Liver (tissue), 8 donors: ENCODE measurements at regions not wholly inside any gene's neighbourhood (a gene's known extent, or its start where the extent isn't known, plus 50 kb on each side); places are given as distances from the start of the nearest gene placed in this dataset.

Experiments
- DNase-seq: peaks from one replicate; pipeline ENCODE4 v3.0.0-alpha.2; 2017; ENCODE audit warnings: low spot score
- H3K27ac ChIP-seq, 2 donors: one replicate each; pipeline ENCODE4 v1.7.0; 2013; ENCODE audit warnings: inconsistent platforms in 2 of 2, low read length in 2 of 2, control low read depth in 1 of 2, low read depth in 1 of 2, mild to moderate bottlenecking in 1 of 2
- H3K27me3 ChIP-seq, 4 donors: one replicate each; pipeline versions ENCODE4 v1.6.1 to v1.7.0; 2013; ENCODE audit warnings: low read length in 3 of 4, inconsistent platforms in 1 of 4, mild to moderate bottlenecking in 1 of 4, moderate library complexity in 1 of 4; ENCODE audit not compliant: control insufficient read depth in 4 of 4, insufficient read depth in 4 of 4
- H3K36me3 ChIP-seq, 4 donors: one replicate each; pipeline versions ENCODE4 v1.6.1 to v1.7.0; 2013; ENCODE audit warnings: low read length in 3 of 4, mild to moderate bottlenecking in 3 of 4, low read depth in 1 of 4, moderate library complexity in 1 of 4; ENCODE audit not compliant: control insufficient read depth in 4 of 4, insufficient read depth in 3 of 4
- H3K4me1 ChIP-seq, 4 donors: one replicate each; pipeline versions ENCODE4 v1.6.1 to v1.7.0; 2013; ENCODE audit warnings: low read length in 3 of 4, mild to moderate bottlenecking in 3 of 4, moderate library complexity in 1 of 4; ENCODE audit not compliant: control insufficient read depth in 4 of 4, insufficient read depth in 4 of 4
- H3K4me3 ChIP-seq, 3 donors: one replicate each; pipeline versions ENCODE4 v1.6.1 to v1.7.0; 2013; ENCODE audit warnings: low read length in 3 of 3, control low read depth in 1 of 3, low read depth in 1 of 3, mild to moderate bottlenecking in 1 of 3
- H3K9ac ChIP-seq, 2 donors: one replicate each; pipeline ENCODE4 v1.7.0; 2013; ENCODE audit warnings: low read length in 2 of 2, mild to moderate bottlenecking in 2 of 2, moderate library complexity in 2 of 2, control low read depth in 1 of 2, low read depth in 1 of 2
- H3K9me3 ChIP-seq, 4 donors: one replicate each; pipeline versions ENCODE4 v1.6.1 to v1.7.0; 2013; ENCODE audit warnings: low read length in 3 of 4; ENCODE audit not compliant: control insufficient read depth in 4 of 4
- ATF3 ChIP-seq: IDR thresholded peaks from 2 replicates; pipeline ENCODE4 v1.6.1; 2016; ENCODE audit warnings: antibody characterized with exemption
- FOXA2 ChIP-seq: IDR thresholded peaks from 2 replicates; pipeline ENCODE4 v1.6.1; 2016; ENCODE audit warnings: antibody characterized with exemption
- HNF4A ChIP-seq, 2 donors: conservative IDR thresholded peaks; 2 replicates each; pipeline ENCODE4 v1.6.1; 2016; ENCODE audit warnings: antibody characterized with exemption in 2 of 2, mild to moderate bottlenecking in 2 of 2
- HNF4G ChIP-seq: IDR thresholded peaks from 2 replicates; pipeline ENCODE4 v1.6.1; 2016; ENCODE audit warnings: antibody characterized with exemption
- JUND ChIP-seq, 2 donors: IDR thresholded peaks; 2 replicates each; pipeline ENCODE4 v1.6.1; 2016; ENCODE audit warnings: antibody characterized with exemption in 2 of 2
- NR2F2 ChIP-seq: IDR thresholded peaks from 2 replicates; pipeline ENCODE4 v1.6.1; 2016; ENCODE audit warnings: antibody characterized with exemption
- RAD21 ChIP-seq, 2 donors: IDR thresholded peaks; 2 replicates each; pipeline ENCODE4 v1.6.1; 2016; ENCODE audit warnings: antibody characterized with exemption in 2 of 2, mild to moderate bottlenecking in 2 of 2
- YY1 ChIP-seq: IDR thresholded peaks from 2 replicates; pipeline ENCODE4 v1.6.1; 2016; ENCODE audit warnings: antibody characterized with exemption, mild to moderate bottlenecking
- ZBTB33 ChIP-seq: IDR thresholded peaks from 2 replicates; pipeline ENCODE4 v1.6.1; 2016; ENCODE audit warnings: antibody characterized with exemption
- WGBS: extraction: QIAGEN DNeasy Blood & Tissue Kit; methylation state at CpG from one replicate; pipeline ENCODE4 v1.1.7; 2013; 5-methylcytosine and 5-hydroxymethylcytosine counted together
- TF ChIP-seq, protein P1 (sequence below): fragments of 150-350 bp; IDR thresholded peaks from 2 replicates; pipeline ENCODE4 v1.5.1; 2017; ENCODE audit warnings: improper control_type of control experiment, low read depth, low read length; ENCODE audit not compliant: missing input control
- TF ChIP-seq, protein P2 (sequence below): IDR thresholded peaks from 2 replicates; pipeline ENCODE4 v1.6.1; 2016; ENCODE audit warnings: antibody characterized with exemption, mild to moderate bottlenecking
- donor health status: healthy.
- donor health status: healthy.
- donor health status: healthy.
- donor health status: healthy.
- donor health status: healthy.

- DNase-seq, result no peak
- TF ChIP-seq, protein P1, sequence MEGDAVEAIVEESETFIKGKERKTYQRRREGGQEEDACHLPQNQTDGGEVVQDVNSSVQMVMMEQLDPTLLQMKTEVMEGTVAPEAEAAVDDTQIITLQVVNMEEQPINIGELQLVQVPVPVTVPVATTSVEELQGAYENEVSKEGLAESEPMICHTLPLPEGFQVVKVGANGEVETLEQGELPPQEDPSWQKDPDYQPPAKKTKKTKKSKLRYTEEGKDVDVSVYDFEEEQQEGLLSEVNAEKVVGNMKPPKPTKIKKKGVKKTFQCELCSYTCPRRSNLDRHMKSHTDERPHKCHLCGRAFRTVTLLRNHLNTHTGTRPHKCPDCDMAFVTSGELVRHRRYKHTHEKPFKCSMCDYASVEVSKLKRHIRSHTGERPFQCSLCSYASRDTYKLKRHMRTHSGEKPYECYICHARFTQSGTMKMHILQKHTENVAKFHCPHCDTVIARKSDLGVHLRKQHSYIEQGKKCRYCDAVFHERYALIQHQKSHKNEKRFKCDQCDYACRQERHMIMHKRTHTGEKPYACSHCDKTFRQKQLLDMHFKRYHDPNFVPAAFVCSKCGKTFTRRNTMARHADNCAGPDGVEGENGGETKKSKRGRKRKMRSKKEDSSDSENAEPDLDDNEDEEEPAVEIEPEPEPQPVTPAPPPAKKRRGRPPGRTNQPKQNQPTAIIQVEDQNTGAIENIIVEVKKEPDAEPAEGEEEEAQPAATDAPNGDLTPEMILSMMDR, result no peak
- H3K27me3 ChIP-seq, result peaks cover 0 to 2% (median 0%) of the 10 kb centered on the region in 4 donors
- H3K4me3 ChIP-seq, result no peak overlapping the region
- H3K36me3 ChIP-seq, result no peaks in the 10 kb centered on the region
- no peak overlapping the region for H3K9ac ChIP-seq
- H3K9me3 ChIP-seq, result no peaks in the 10 kb centered on the region
- H3K4me1 ChIP-seq, result no peaks in the 10 kb centered on the region
- no peak overlapping the region for H3K27ac ChIP-seq
- WGBS, result 36% methylated on average over 3 of the region's 3 CpGs
Observed at GRCh38 chr11:33507967-33508366, 192.7 kb downstream of the C11orf91 start.

DNA sequence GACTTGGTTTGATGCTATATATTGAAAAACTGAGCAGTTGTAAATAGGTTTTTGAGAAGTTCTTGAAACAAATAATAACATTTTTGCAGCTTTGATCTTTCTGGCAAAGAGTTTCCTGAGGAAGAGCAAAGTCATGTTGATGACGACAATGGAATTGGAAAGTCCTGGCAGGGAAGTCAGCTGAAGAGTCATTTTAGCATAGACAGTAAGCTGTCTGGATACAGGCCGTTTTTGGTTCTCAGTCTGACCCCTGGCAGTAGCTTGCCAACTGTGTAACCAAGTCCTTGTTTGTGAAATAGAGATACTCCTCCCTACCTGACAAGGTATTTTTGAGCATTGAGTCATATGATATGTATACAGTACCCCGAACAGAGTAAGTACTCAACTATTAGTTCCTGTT is 193.3 kb downstream of the C11orf91 start:
- no peak overlapping the region for H3K27ac ChIP-seq
- WGBS, result 78% methylated on average over 3 of the region's 3 CpGs
- H3K9ac ChIP-seq, result no peak overlapping the region
- no peaks in the 10 kb centered on the region for H3K4me1 ChIP-seq
- no peaks in the 10 kb centered on the region for H3K36me3 ChIP-seq
- H3K9me3 ChIP-seq, result no peaks in the 10 kb centered on the region
- H3K27me3 ChIP-seq, result peaks cover 0 to 2% (median 0%) of the 10 kb centered on the region in 4 donors
- TF ChIP-seq HNF4A (conservative IDR thresholded peaks at IDR 0.05), result no peak
- TF ChIP-seq ZBTB33, result no peak
- no peak for TF ChIP-seq NR2F2
- TF ChIP-seq, protein P2, sequence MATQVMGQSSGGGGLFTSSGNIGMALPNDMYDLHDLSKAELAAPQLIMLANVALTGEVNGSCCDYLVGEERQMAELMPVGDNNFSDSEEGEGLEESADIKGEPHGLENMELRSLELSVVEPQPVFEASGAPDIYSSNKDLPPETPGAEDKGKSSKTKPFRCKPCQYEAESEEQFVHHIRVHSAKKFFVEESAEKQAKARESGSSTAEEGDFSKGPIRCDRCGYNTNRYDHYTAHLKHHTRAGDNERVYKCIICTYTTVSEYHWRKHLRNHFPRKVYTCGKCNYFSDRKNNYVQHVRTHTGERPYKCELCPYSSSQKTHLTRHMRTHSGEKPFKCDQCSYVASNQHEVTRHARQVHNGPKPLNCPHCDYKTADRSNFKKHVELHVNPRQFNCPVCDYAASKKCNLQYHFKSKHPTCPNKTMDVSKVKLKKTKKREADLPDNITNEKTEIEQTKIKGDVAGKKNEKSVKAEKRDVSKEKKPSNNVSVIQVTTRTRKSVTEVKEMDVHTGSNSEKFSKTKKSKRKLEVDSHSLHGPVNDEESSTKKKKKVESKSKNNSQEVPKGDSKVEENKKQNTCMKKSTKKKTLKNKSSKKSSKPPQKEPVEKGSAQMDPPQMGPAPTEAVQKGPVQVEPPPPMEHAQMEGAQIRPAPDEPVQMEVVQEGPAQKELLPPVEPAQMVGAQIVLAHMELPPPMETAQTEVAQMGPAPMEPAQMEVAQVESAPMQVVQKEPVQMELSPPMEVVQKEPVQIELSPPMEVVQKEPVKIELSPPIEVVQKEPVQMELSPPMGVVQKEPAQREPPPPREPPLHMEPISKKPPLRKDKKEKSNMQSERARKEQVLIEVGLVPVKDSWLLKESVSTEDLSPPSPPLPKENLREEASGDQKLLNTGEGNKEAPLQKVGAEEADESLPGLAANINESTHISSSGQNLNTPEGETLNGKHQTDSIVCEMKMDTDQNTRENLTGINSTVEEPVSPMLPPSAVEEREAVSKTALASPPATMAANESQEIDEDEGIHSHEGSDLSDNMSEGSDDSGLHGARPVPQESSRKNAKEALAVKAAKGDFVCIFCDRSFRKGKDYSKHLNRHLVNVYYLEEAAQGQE, result no peak
- TF ChIP-seq YY1, result no peak
- TF ChIP-seq, protein P1, result no peak
- no peak for TF ChIP-seq ATF3
- no peak for TF ChIP-seq RAD21 (IDR thresholded peaks at IDR 0.05)
- TF ChIP-seq FOXA2, result no peak
- no peak for TF ChIP-seq HNF4G
- no peak for TF ChIP-seq JUND (IDR thresholded peaks at IDR 0.05)
- DNase-seq, result no peak
- no peak overlapping the region for H3K4me3 ChIP-seq
